GM12878 (cell line): ENCODE measurements at regions not wholly inside any gene's neighbourhood (a gene's known extent, or its start where the extent isn't known, plus 50 kb on each side); places are given as distances from the start of the nearest gene placed in this dataset.

ENCODE experiments used
- ATAC-seq: fragments of 200-7000 bp; cut with Tn5 transposase; 3 replicates; pipeline ENCODE4 v1.9.1; 2020; ENCODE audit warnings: mild to moderate bottlenecking, moderate library complexity
- BruUV-seq: library from RNA; stranded (reverse); fragments of 400-500 nt; replicated peaks from 2 replicates; lab custom pipeline; 2021; lab: Mats Ljungman, UMichigan
- CTCF ChIA-PET: fragments of 300-600 bp; sonication (Branson Sonifier 250); formaldehyde crosslinking; extraction: SDS; loops from one replicate; lab custom pipeline; 2021; ENCODE audit warnings: inconsistent platforms; lab: Yijun Ruan, JAX
- POLR2A ChIA-PET: fragments of 350-600 bp; formaldehyde crosslinking; extraction: SDS; loops from one replicate; lab custom pipeline; 2021; ENCODE audit warnings: inconsistent platforms; lab: Charles Lee
- RAD21 ChIA-PET: fragments of 300-600 bp; sonication (Branson Sonifier 250); formaldehyde crosslinking; loops from one replicate; lab custom pipeline; 2023; ENCODE audit warnings: antibody characterized with exemption; ENCODE audit not compliant: unreplicated experiment; lab: Charles Lee
- SMC1A ChIA-PET: fragments of 300-600 bp; sonication (Branson Sonifier 250); formaldehyde crosslinking; loops from one replicate; lab custom pipeline; 2023; ENCODE audit not compliant: unreplicated experiment, uncharacterized antibody; lab: Charles Lee
- DNase-seq: peaks from one replicate; pipeline ENCODE4 v3.0.0-alpha.2; 2011; ENCODE audit warnings: low read depth, low spot score
- FAIRE-seq: peaks from 3 replicates; lab custom pipeline; 2011; peaks lifted over from hg19 to GRCh38; lab: Jason Lieb, UNC
- H2AFZ ChIP-seq: 2 replicates; pipeline ENCODE4 v1.6.0; 2011; ENCODE audit warnings: low read depth, low read length, control low read depth; ENCODE audit not compliant: control insufficient read depth
- H3K27ac ChIP-seq: 2 replicates; pipeline ENCODE4 v1.5.1; 2011; ENCODE audit warnings: control low read depth; ENCODE audit not compliant: control insufficient read depth, insufficient read depth
- H3K27me3 ChIP-seq, 2 experiments: replicated peaks in 1 of 2; 2 replicates each; pipeline versions ENCODE4 v1.6.0 to v1.6.1; 2011; ENCODE audit warnings: low read length in 1 of 2; ENCODE audit not compliant: control insufficient read depth in 2 of 2, insufficient read depth in 2 of 2
- H3K36me3 ChIP-seq, 2 experiments: 2 replicates each; pipeline ENCODE4 v1.5.1; 2011; ENCODE audit warnings: low read length in 1 of 2; ENCODE audit not compliant: control insufficient read depth in 2 of 2, insufficient read depth in 2 of 2
- H3K4me1 ChIP-seq: 2 replicates; pipeline ENCODE4 v1.6.1; 2011; ENCODE audit warnings: mild to moderate bottlenecking, low read length, moderate library complexity, mixed read lengths; ENCODE audit not compliant: control insufficient read depth, insufficient read depth
- H3K4me2 ChIP-seq: 2 replicates; pipeline ENCODE4 v1.6.0; 2011; ENCODE audit warnings: control low read depth; ENCODE audit not compliant: control insufficient read depth, insufficient read depth
- H3K4me3 ChIP-seq: fragments of 200-600 bp; sonication (generic); 2 replicates; pipeline ENCODE4 v1.5.1; 2016
- H3K79me2 ChIP-seq: 2 replicates; pipeline ENCODE4 v1.6.0; 2011; ENCODE audit warnings: low read length; ENCODE audit not compliant: control insufficient read depth, insufficient read depth
- H3K9ac ChIP-seq: 2 replicates; pipeline ENCODE4 v1.8.0; 2011; ENCODE audit warnings: low read length, control low read depth, mixed read lengths; ENCODE audit not compliant: control insufficient read depth, insufficient read depth
- H3K9me3 ChIP-seq: replicated peaks from 3 replicates; pipeline ENCODE4 v1.5.1; 2011; ENCODE audit warnings: mild to moderate bottlenecking, low read length; ENCODE audit not compliant: control insufficient read depth, insufficient read depth
- H4K20me1 ChIP-seq: 2 replicates; pipeline ENCODE4 v1.6.0; 2011; ENCODE audit not compliant: control insufficient read depth, insufficient read depth
- BCL11A ChIP-seq: IDR thresholded peaks from 2 replicates; pipeline ENCODE4 v1.6.1; 2011; ENCODE audit warnings: low read depth, low read length
- EZH2 ChIP-seq: IDR thresholded peaks from 2 replicates; pipeline ENCODE4 v1.6.1; 2012; ENCODE audit warnings: low read depth, mild to moderate bottlenecking, control low read depth, inconsistent platforms, low read length, borderline replicate concordance; ENCODE audit not compliant: control insufficient read depth
- FOXK2 ChIP-seq: fragments of 450-650 bp; IDR thresholded peaks from 2 replicates; pipeline ENCODE4 v1.6.1; 2017; ENCODE audit warnings: mild to moderate bottlenecking, moderate library complexity
- GATAD2B ChIP-seq: fragments of 450-650 bp; conservative IDR thresholded peaks from 2 replicates; pipeline ENCODE4 v1.6.1; 2017; ENCODE audit warnings: low read depth, mild to moderate bottlenecking, moderate library complexity
- MYC ChIP-seq: IDR thresholded peaks from 2 replicates; pipeline ENCODE4 v1.6.1; 2011; ENCODE audit warnings: mild to moderate bottlenecking, low read length, moderate library complexity, inconsistent platforms; ENCODE audit not compliant: insufficient read depth, insufficient replicate concordance, insufficient read length, severe bottlenecking
- SUZ12 ChIP-seq: fragments of 200-600 bp; sonication (generic); IDR thresholded peaks from one replicate; pipeline ENCODE4 v1.6.1; 2018; ENCODE audit warnings: antibody characterized with exemption, mild to moderate bottlenecking; ENCODE audit not compliant: unreplicated experiment
- YBX1 ChIP-seq: fragments of 450-650 bp; IDR thresholded peaks from 2 replicates; pipeline ENCODE4 v1.6.1; 2016; ENCODE audit warnings: antibody characterized with exemption
- ZNF24 ChIP-seq: fragments of 450-650 bp; IDR thresholded peaks from 2 replicates; pipeline ENCODE4 v1.6.1; 2017; ENCODE audit warnings: antibody characterized with exemption, mild to moderate bottlenecking
- WGBS: methylation state at CpG from one replicate; pipeline ENCODE4 v1.1.6; 2016; ENCODE audit warnings: low lambda C conversion rate; ENCODE audit not compliant: insufficient replicate concordance, insufficient coverage; ENCODE audit errors: missing lambda C conversion rate; 5-methylcytosine and 5-hydroxymethylcytosine counted together
- in situ Hi-C: fragments of 300-500 bp; cut with MboI; formaldehyde crosslinking; loops from 9 replicates; pipeline ENCODE4 v1.14.3; 2018; ENCODE audit warnings: mixed read lengths
- intact Hi-C: fragments of 100-400 bp; cut with micrococcal nuclease; formaldehyde crosslinking; loops from one replicate; pipeline ENCODE4 v1.14.2; 2022; ENCODE audit not compliant: unreplicated experiment
- TF ChIP-seq, protein P1 (sequence below): fragments of 150-350 bp; IDR thresholded peaks from 2 replicates; pipeline ENCODE4 v1.6.1; 2016; ENCODE audit warnings: low read depth, low read length
- TF ChIP-seq, protein P2 (sequence below): fragments of 450-650 bp; IDR thresholded peaks from 2 replicates; pipeline ENCODE4 v1.6.1; 2016; ENCODE audit warnings: mild to moderate bottlenecking, moderate library complexity, borderline replicate concordance

DNA sequence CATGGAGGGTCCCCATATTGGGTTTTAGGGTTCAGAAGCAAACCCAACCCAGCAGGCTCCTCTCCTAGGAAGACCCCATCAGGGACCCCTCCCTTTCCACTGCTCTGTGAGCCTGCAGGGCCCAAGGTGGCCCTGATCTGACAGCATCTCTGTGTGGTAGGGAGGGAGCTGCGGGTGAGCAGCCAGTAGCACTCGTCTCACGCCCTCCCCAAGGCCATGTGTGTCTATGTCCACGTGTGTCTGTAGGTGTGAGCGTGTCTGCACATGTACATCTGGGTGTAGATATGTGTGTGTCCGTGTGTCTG, 103.5 kb upstream of the FAM20C start:
- FAIRE-seq: no peak
- H3K4me2 ChIP-seq: no peak overlapping the region
- TF ChIP-seq MYC: no peak
- TF ChIP-seq, protein P1, sequence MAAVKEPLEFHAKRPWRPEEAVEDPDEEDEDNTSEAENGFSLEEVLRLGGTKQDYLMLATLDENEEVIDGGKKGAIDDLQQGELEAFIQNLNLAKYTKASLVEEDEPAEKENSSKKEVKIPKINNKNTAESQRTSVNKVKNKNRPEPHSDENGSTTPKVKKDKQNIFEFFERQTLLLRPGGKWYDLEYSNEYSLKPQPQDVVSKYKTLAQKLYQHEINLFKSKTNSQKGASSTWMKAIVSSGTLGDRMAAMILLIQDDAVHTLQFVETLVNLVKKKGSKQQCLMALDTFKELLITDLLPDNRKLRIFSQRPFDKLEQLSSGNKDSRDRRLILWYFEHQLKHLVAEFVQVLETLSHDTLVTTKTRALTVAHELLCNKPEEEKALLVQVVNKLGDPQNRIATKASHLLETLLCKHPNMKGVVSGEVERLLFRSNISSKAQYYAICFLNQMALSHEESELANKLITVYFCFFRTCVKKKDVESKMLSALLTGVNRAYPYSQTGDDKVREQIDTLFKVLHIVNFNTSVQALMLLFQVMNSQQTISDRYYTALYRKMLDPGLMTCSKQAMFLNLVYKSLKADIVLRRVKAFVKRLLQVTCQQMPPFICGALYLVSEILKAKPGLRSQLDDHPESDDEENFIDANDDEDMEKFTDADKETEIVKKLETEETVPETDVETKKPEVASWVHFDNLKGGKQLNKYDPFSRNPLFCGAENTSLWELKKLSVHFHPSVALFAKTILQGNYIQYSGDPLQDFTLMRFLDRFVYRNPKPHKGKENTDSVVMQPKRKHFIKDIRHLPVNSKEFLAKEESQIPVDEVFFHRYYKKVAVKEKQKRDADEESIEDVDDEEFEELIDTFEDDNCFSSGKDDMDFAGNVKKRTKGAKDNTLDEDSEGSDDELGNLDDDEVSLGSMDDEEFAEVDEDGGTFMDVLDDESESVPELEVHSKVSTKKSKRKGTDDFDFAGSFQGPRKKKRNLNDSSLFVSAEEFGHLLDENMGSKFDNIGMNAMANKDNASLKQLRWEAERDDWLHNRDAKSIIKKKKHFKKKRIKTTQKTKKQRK: no peak
- no peaks in the 10 kb centered on the region for H3K27me3 ChIP-seq
- RAD21 ChIA-PET: no interaction called here
- intact Hi-C loops (no loop called here), in situ Hi-C loops (no loop called here)
- no peaks in the 10 kb centered on the region for H3K9me3 ChIP-seq
- SMC1A ChIA-PET: no interaction called here
- 13% methylated on average over 6 of the region's 6 CpGs for WGBS
- H3K9ac ChIP-seq: no peak overlapping the region
- no peak for ATAC-seq
- CTCF ChIA-PET: no interaction called here
- no peaks in the 10 kb centered on the region for H4K20me1 ChIP-seq
- no peak for DNase-seq
- no peaks in the 10 kb centered on the region for H3K79me2 ChIP-seq
- no peaks in the 10 kb centered on the region for H3K4me1 ChIP-seq
- POLR2A ChIA-PET: no interaction called here
- no peak overlapping the region for H3K27ac ChIP-seq
- no peak overlapping the region for H2AFZ ChIP-seq
- no peak overlapping the region for H3K4me3 ChIP-seq
- no TSS peak for BruUV-seq
- H3K36me3 ChIP-seq: no peaks in the 10 kb centered on the region

DNA sequence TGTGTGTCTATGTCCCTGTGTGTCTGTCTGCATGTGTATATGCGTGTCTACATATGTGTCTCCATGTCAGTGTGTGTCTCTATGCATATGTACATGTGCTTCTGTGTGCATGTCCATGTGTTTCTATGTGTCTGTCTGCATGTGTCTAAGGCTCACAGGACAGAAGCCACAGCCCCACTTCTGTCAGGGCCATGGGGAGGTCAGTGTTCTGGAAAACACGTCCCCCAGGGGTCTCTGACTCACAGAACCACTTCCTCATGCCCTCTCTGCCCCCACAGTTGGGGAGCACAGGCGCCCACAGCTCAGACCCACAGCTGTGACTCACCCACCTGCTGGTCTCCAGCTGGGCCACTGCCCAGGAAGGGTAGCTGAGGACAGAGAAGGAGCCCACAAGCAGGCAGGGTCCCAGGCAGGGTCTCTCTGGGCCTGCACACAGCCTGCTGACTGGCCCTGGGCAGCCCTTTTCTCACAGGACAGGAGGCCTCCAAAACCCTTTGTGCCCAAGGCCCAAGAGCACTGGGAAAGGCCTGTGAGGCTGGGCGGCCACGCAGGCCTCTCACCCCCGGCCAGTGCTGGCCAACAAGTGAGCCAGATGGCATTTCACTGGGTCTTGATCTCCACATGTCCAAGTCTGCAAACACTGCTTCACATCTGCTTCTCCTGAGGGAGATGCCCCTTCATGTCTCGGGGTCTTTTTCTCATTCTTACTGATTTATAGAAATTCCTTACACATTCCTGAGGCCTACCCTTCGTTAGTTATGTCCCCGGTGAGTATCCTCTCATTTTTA, 102.9 kb upstream of the FAM20C start:
- POLR2A ChIA-PET: no interaction called here
- ATAC-seq (no peak), DNase-seq (no peak), FAIRE-seq (no peak)
- BruUV-seq: no TSS peak
- no peak overlapping the region for H3K4me3 ChIP-seq
- intact Hi-C loops (no loop called here), in situ Hi-C loops (no loop called here)
- no peaks in the 10 kb centered on the region for H3K9me3 ChIP-seq
- RAD21 ChIA-PET: no interaction called here
- no peak overlapping the region for H3K4me2 ChIP-seq
- H3K79me2 ChIP-seq: no peaks in the 10 kb centered on the region
- no peaks in the 10 kb centered on the region for H3K36me3 ChIP-seq
- no peak overlapping the region for H3K27ac ChIP-seq
- CTCF ChIA-PET: no interaction called here
- no peaks in the 10 kb centered on the region for H4K20me1 ChIP-seq
- SMC1A ChIA-PET: no interaction called here
- H3K27me3 ChIP-seq: no peaks in the 10 kb centered on the region
- no peak overlapping the region for H2AFZ ChIP-seq
- WGBS: 28% methylated on average over 9 of the region's 9 CpGs
- no peaks in the 10 kb centered on the region for H3K4me1 ChIP-seq
- H3K9ac ChIP-seq: no peak overlapping the region
- TF ChIP-seq YBX1 (no peak), FOXK2 (no peak), BCL11A (no peak), EZH2 (no peak), SUZ12 (no peak), GATAD2B (no peak), ZNF24 (no peak)
- TF ChIP-seq, protein P2, sequence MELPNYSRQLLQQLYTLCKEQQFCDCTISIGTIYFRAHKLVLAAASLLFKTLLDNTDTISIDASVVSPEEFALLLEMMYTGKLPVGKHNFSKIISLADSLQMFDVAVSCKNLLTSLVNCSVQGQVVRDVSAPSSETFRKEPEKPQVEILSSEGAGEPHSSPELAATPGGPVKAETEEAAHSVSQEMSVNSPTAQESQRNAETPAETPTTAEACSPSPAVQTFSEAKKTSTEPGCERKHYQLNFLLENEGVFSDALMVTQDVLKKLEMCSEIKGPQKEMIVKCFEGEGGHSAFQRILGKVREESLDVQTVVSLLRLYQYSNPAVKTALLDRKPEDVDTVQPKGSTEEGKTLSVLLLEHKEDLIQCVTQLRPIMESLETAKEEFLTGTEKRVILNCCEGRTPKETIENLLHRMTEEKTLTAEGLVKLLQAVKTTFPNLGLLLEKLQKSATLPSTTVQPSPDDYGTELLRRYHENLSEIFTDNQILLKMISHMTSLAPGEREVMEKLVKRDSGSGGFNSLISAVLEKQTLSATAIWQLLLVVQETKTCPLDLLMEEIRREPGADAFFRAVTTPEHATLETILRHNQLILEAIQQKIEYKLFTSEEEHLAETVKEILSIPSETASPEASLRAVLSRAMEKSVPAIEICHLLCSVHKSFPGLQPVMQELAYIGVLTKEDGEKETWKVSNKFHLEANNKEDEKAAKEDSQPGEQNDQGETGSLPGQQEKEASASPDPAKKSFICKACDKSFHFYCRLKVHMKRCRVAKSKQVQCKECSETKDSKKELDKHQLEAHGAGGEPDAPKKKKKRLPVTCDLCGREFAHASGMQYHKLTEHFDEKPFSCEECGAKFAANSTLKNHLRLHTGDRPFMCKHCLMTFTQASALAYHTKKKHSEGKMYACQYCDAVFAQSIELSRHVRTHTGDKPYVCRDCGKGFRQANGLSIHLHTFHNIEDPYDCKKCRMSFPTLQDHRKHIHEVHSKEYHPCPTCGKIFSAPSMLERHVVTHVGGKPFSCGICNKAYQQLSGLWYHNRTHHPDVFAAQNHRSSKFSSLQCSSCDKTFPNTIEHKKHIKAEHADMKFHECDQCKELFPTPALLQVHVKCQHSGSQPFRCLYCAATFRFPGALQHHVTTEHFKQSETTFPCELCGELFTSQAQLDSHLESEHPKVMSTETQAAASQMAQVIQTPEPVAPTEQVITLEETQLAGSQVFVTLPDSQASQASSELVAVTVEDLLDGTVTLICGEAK: no peak
